K562 (cell line): ENCODE measurements at regions not wholly inside any gene's neighbourhood (a gene's known extent, or its start where the extent isn't known, plus 50 kb on each side); places are given as distances from the start of the nearest gene placed in this dataset.
A peak's percentile ranks its signal among the peaks of the same experiment; 100 is the strongest.

Source experiments
- ATAC-seq: fragments of 200-7000 bp; cut with Tn5 transposase; 3 replicates; pipeline ENCODE4 v1.9.1; 2020; ENCODE audit warnings: moderate library complexity
- BruUV-seq: library from RNA; stranded (reverse); fragments of 400-500 nt; replicated peaks from 2 replicates; lab custom pipeline; 2021; lab: Mats Ljungman, UMichigan
- CTCF ChIA-PET: fragments of 300-600 bp; formaldehyde crosslinking; extraction: SDS; loops from one replicate; lab custom pipeline; 2021; ENCODE audit warnings: low intra/inter-chr PET ratio; lab: Yijun Ruan, JAX
- POLR2A ChIA-PET: fragments of 300-600, 350-650 bp; sonication (Branson Sonifier 250); formaldehyde crosslinking; extraction: SDS; loops from one replicate; lab custom pipeline; 2021; ENCODE audit warnings: antibody characterized with exemption, inconsistent platforms; lab: Yijun Ruan, JAX
- DNase-seq, 4 experiments: peaks; one replicate each; pipeline versions ENCODE4 v3.0.0 to v3.0.0-alpha.2; 2011 to 2018; ENCODE audit warnings: low spot score in 3 of 4, mixed read lengths in 3 of 4; ENCODE audit errors: extremely low read depth in 1 of 4
- FAIRE-seq: peaks from 2 replicates; lab custom pipeline; 2011; peaks lifted over from hg19 to GRCh38; lab: Jason Lieb, UNC
- H2AFZ ChIP-seq: 2 replicates; pipeline ENCODE4 v1.6.0; 2011; ENCODE audit warnings: low read depth, low read length, control low read depth, inconsistent platforms
- H3K27ac ChIP-seq: fragments of 200-600 bp; 3 replicates; pipeline ENCODE4 v1.8.0; 2011; ENCODE audit warnings: low read depth, mild to moderate bottlenecking, control low read depth, inconsistent platforms, low read length, moderate library complexity, mixed read lengths; ENCODE audit errors: extremely low read depth
- H3K27me3 ChIP-seq, 2 experiments: fragments of 300-600 bp in 1 of 2; 2 replicates in 1 of 2; 3 replicates in 1 of 2; pipeline versions ENCODE4 v1.6.0 to v1.8.0; 2011; ENCODE audit warnings: inconsistent platforms in 2 of 2, low read length in 2 of 2, mild to moderate bottlenecking in 1 of 2, mixed read lengths in 1 of 2, moderate library complexity in 1 of 2; ENCODE audit not compliant: control insufficient read depth in 2 of 2, insufficient read depth in 2 of 2
- H3K36me3 ChIP-seq: fragments of 300-600 bp; 3 replicates; pipeline ENCODE4 v1.8.0; 2011; ENCODE audit warnings: mild to moderate bottlenecking, low read length, inconsistent platforms; ENCODE audit not compliant: control insufficient read depth, insufficient read depth
- H3K4me1 ChIP-seq, 2 experiments: fragments of 200-600 bp in 1 of 2; replicated peaks in 1 of 2; 2 replicates in 1 of 2; 3 replicates in 1 of 2; pipeline versions ENCODE4 v1.5.1 to v1.8.0; 2011; ENCODE audit warnings: inconsistent platforms in 2 of 2, low read length in 2 of 2, mild to moderate bottlenecking in 1 of 2, mixed read lengths in 1 of 2, moderate library complexity in 1 of 2; ENCODE audit not compliant: control insufficient read depth in 2 of 2, insufficient read depth in 2 of 2
- H3K4me2 ChIP-seq: 2 replicates; pipeline ENCODE4 v1.6.1; 2011; ENCODE audit warnings: low read length, control low read depth, inconsistent platforms, mixed read lengths; ENCODE audit not compliant: insufficient read depth
- H3K4me3 ChIP-seq: fragments of 200-600 bp; sonication (generic), shearing (Covaris generic); 2 replicates; pipeline ENCODE4 v1.5.1; 2016; ENCODE audit warnings: control low read depth, inconsistent platforms
- H3K79me2 ChIP-seq: fragments of 200-600 bp; 3 replicates; pipeline ENCODE4 v1.8.0; 2011; ENCODE audit warnings: low read length, inconsistent platforms; ENCODE audit not compliant: control insufficient read depth, insufficient read depth
- H3K9ac ChIP-seq, 2 experiments: 2 replicates each; pipeline versions ENCODE4 v1.6.0 to v1.6.1; 2011; ENCODE audit warnings: low read depth in 2 of 2, low read length in 2 of 2, control low read depth in 1 of 2, inconsistent platforms in 1 of 2, mild to moderate bottlenecking in 1 of 2, mixed read lengths in 1 of 2; ENCODE audit not compliant: insufficient read depth in 1 of 2
- H3K9me1 ChIP-seq: one replicate; pipeline ENCODE4 v1.6.0; 2011; ENCODE audit warnings: inconsistent platforms, mild to moderate bottlenecking, low read length, moderate library complexity; ENCODE audit not compliant: control insufficient read depth, insufficient read depth
- H3K9me3 ChIP-seq: replicated peaks from 2 replicates; pipeline ENCODE4 v1.5.1; 2011; ENCODE audit warnings: low read depth, low read length, inconsistent platforms; ENCODE audit not compliant: control insufficient read depth, insufficient read depth
- H4K20me1 ChIP-seq: replicated peaks from 2 replicates; pipeline ENCODE4 v1.6.1; 2011; ENCODE audit warnings: low read length, inconsistent platforms, mixed read lengths; ENCODE audit not compliant: control insufficient read depth, insufficient read depth
- CBX2 ChIP-seq: fragments of 200-600 bp; sonication (generic); IDR thresholded peaks from one replicate; pipeline ENCODE4 v1.6.1; 2012; ENCODE audit warnings: mild to moderate bottlenecking, low read length, inconsistent platforms; ENCODE audit not compliant: insufficient read depth, poor library complexity, severe bottlenecking
- HMBOX1 ChIP-seq: sonication (generic); IDR thresholded peaks from 2 replicates; pipeline ENCODE4 v1.6.1; 2016
- MEIS2 ChIP-seq: fragments of 450-650 bp; IDR thresholded peaks from 2 replicates; pipeline ENCODE4 v1.6.1; 2014; ENCODE audit warnings: mild to moderate bottlenecking; ENCODE audit not compliant: partially characterized antibody
- NR2C1 ChIP-seq, 2 experiments: fragments of 450-650 bp; IDR thresholded peaks; 2 replicates each; pipeline ENCODE4 v1.6.1; 2017; ENCODE audit warnings: mild to moderate bottlenecking in 2 of 2, antibody characterized with exemption in 1 of 2, inconsistent platforms in 1 of 2, missing compliant biosample characterization in 1 of 2, missing genetic modification characterization in 1 of 2
- PBX2 ChIP-seq, 2 experiments: IDR thresholded peaks in 1 of 2; conservative IDR thresholded peaks in 1 of 2; 2 replicates each; pipeline ENCODE4 v1.6.1; 2016; ENCODE audit warnings: low read depth in 2 of 2, mild to moderate bottlenecking in 1 of 2, missing compliant biosample characterization in 1 of 2, missing genetic modification characterization in 1 of 2, moderate library complexity in 1 of 2
- PKNOX1 ChIP-seq: fragments of 450-650 bp; IDR thresholded peaks from 2 replicates; pipeline ENCODE4 v1.6.1; 2016
- SRSF9 ChIP-seq: fragments of 200-400 bp; formaldehyde crosslinking; IDR thresholded peaks from 2 replicates; pipeline ENCODE4 v1.6.1; 2017; ENCODE audit warnings: low read depth, low read length, borderline replicate concordance
- TCF15 ChIP-seq: fragments of 250-450 bp; sonication (Bioruptor Pico); IDR thresholded peaks from 2 replicates; pipeline ENCODE4 v1.8.0; 2022; ENCODE audit warnings: moderate library complexity, mild to moderate bottlenecking, inconsistent platforms
- TEAD4 ChIP-seq, 2 experiments: sonication (generic) in 1 of 2; formaldehyde crosslinking in 1 of 2; IDR thresholded peaks; 2 replicates each; pipeline versions ENCODE4 v1.6.1 to v1.8.0; 2012 to 2022; ENCODE audit warnings: borderline replicate concordance in 1 of 2, inconsistent platforms in 1 of 2, low read length in 1 of 2, mild to moderate bottlenecking in 1 of 2, missing genetic modification reagents in 1 of 2
- WGBS: fragments of 100-300 bp; shearing (Covaris generic); methylation state at CpG from one replicate; pipeline ENCODE4 v1.1.6; 2016; ENCODE audit warnings: low coverage, mixed read lengths; ENCODE audit not compliant: insufficient coverage; ENCODE audit errors: missing lambda C conversion rate; 5-methylcytosine and 5-hydroxymethylcytosine counted together
- in situ Hi-C: fragments of 300-500 bp; cut with MboI; formaldehyde crosslinking; loops from 4 replicates; pipeline ENCODE4 v1.15.0; 2018; ENCODE audit warnings: inconsistent platforms, mixed read lengths
- intact Hi-C: fragments of 100-400 bp; cut with micrococcal nuclease; formaldehyde crosslinking; loops from 2 replicates; pipeline ENCODE4 v1.14.2; 2022
- TF ChIP-seq, protein P1 (sequence below): sonication (generic); formaldehyde crosslinking; IDR thresholded peaks from 2 replicates; pipeline ENCODE4 v1.8.1; 2023; ENCODE audit warnings: mild to moderate bottlenecking, missing genetic modification reagents

- TF ChIP-seq TCF15 (CRISPR knock-in tag) (no peak), TEAD4 (IDR thresholded peaks at IDR 0.05; ENCODE audit: low read length) (no peak), TEAD4 (CRISPR knock-in tag; IDR thresholded peaks at IDR 0.05; ENCODE audit: borderline replicate concordance) (no peak), CBX2 (no peak), NR2C1 (IDR thresholded peaks at IDR 0.05) (no peak), NR2C1 (tag; IDR thresholded peaks at IDR 0.05) (no peak), SRSF9 (no peak)
- TF ChIP-seq, protein P1, sequence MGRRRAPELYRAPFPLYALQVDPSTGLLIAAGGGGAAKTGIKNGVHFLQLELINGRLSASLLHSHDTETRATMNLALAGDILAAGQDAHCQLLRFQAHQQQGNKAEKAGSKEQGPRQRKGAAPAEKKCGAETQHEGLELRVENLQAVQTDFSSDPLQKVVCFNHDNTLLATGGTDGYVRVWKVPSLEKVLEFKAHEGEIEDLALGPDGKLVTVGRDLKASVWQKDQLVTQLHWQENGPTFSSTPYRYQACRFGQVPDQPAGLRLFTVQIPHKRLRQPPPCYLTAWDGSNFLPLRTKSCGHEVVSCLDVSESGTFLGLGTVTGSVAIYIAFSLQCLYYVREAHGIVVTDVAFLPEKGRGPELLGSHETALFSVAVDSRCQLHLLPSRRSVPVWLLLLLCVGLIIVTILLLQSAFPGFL (CRISPR knock-in tag): no peak
Observed at GRCh38 chr7:12152196-12152918, 58.7 kb upstream of the TMEM106B start (continued).

DNA sequence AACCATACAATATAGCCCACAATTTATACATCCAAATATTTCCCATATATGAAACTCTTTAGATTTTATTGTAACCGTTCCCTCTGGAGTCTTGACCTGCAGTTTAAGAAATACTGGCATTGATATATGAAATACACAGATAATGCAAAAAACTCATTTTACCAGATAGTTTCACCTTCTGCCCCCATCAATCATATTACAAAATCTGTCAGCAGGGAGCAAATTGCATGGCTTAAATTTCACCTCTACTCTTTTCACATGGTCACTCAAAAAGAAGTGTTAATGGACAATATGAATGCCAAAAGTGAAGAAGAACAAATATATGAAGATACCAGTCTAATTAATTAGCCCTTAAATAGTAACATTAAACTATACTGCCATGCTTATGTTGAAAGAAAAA lies 57.0 kb upstream of the TMEM106B start:
- Histone ChIP-seq H3K79me2 (no peaks in the 10 kb centered on the region), H2AFZ (no peak overlapping the region), H4K20me1 (no peaks in the 10 kb centered on the region), H3K9me1 (no peaks in the 10 kb centered on the region), H3K36me3 (no peaks in the 10 kb centered on the region), H3K4me3 (no peak overlapping the region), H3K4me2 (no peak overlapping the region), H3K4me1 (no peaks in the 10 kb centered on the region), H3K9me3 (no peaks in the 10 kb centered on the region), H3K9ac (no peak overlapping the region), H3K27me3 (no peaks in the 10 kb centered on the region), H3K27ac (no peak overlapping the region)
- ATAC-seq: no peak
- ChIA-PET POLR2A (no interaction called here), CTCF (no interaction called here)
- intact Hi-C loops: no loop called here
- DNase-seq: no peak
- BruUV-seq: no TSS peak
- in situ Hi-C loops: no loop called here
- WGBS: 0% methylated on average over 1 of the region's 1 CpG
- no peak for FAIRE-seq
- no peak for TF ChIP-seq PBX2 (CRISPR knock-in tag; IDR thresholded peaks at IDR 0.05; ENCODE audit: low read depth)
- TF ChIP-seq PBX2 (tag; conservative IDR thresholded peaks at IDR 0.05; ENCODE audit: low read depth): peak; percentile 57
- peak; percentile 71 for TF ChIP-seq PKNOX1
- TF ChIP-seq HMBOX1: no peak
- TF ChIP-seq MEIS2: peak; percentile 78
